ENCODE measurements at regions not wholly inside any gene's neighbourhood (a gene's known extent, or its start where the extent isn't known, plus 50 kb on each side); places are given as distances from the start of the nearest gene placed in this dataset.
A peak's percentile ranks its signal among the peaks of the same experiment; 100 is the strongest.

- POLR2A ChIA-PET (ENCODE audit: unreplicated experiment): no interaction called here
- Histone ChIP-seq H3F3A (ENCODE audit: low read length, unreplicated experiment) (no peaks in the 10 kb centered on the region), H3K27me3 (ENCODE audit: low read length) (no peaks in the 10 kb centered on the region), H3K4me3 (ENCODE audit: low read length) (no peak overlapping the region), H3K9ac (ENCODE audit: low read length) (no peak overlapping the region), H3K4me1 (ENCODE audit: insufficient read depth, low read length) (no peaks in the 10 kb centered on the region), H3K79me2 (ENCODE audit: low read length) (no peaks in the 10 kb centered on the region), H3K4me2 (ENCODE audit: low read length) (no peak overlapping the region), H4K20me1 (ENCODE audit: low read length) (no peaks in the 10 kb centered on the region), H3K27ac (ENCODE audit: low read length) (no peak overlapping the region), H3K9me2 (replicated peaks; ENCODE audit: low read length) (no peaks in the 10 kb centered on the region), H3K36me3 (ENCODE audit: low read depth, low read length) (no peaks in the 10 kb centered on the region), H2AFZ (ENCODE audit: low read length) (no peak overlapping the region), H3K9me3 (ENCODE audit: low read length) (no peaks in the 10 kb centered on the region)
- ATAC-seq (no peak), DNase-seq (peak; percentile 59)
- CTCF ChIA-PET: no interaction called here
- intact Hi-C loops (cut with micrococcal nuclease): no loop called here
- no TSS peak for BruUV-seq (replicated peaks)
- TF ChIP-seq EZH2phosphoT487 (IDR thresholded peaks at IDR 0.05; ENCODE audit: borderline replicate concordance, low read length) (no peak), CTCF (conservative IDR thresholded peaks at IDR 0.05; ENCODE audit: low read depth, low read length) (no peak), EZH2 (IDR thresholded peaks at IDR 0.05; ENCODE audit: low read length, unreplicated experiment) (no peak)
These were observed 1140.6 kb upstream of the LRRTM1 start for GRCh38 chr2:81445176-81445575.

GRCh38 chr2:81437456-81438000 is 1133.0 kb upstream of the LRRTM1 start:
- Histone ChIP-seq H3K9me2 (replicated peaks; ENCODE audit: low read length) (no peaks in the 10 kb centered on the region), H3K4me2 (ENCODE audit: low read length) (no peak overlapping the region), H3K36me3 (ENCODE audit: low read depth, low read length) (no peaks in the 10 kb centered on the region), H3K9ac (ENCODE audit: low read length) (no peak overlapping the region), H2AFZ (ENCODE audit: low read length) (no peak overlapping the region), H3K79me2 (ENCODE audit: low read length) (no peaks in the 10 kb centered on the region), H3K4me1 (ENCODE audit: insufficient read depth, low read length) (no peaks in the 10 kb centered on the region), H3K9me3 (ENCODE audit: low read length) (no peaks in the 10 kb centered on the region), H3K27ac (ENCODE audit: low read length) (no peak overlapping the region), H3K4me3 (ENCODE audit: low read length) (no peak overlapping the region), H3F3A (ENCODE audit: low read length, unreplicated experiment) (no peaks in the 10 kb centered on the region), H3K27me3 (ENCODE audit: low read length) (no peaks in the 10 kb centered on the region), H4K20me1 (ENCODE audit: low read length) (no peaks in the 10 kb centered on the region)
- ChIA-PET CTCF (no interaction called here), POLR2A (ENCODE audit: unreplicated experiment) (no interaction called here)
- DNase-seq (no peak), ATAC-seq (no peak)
- TF ChIP-seq EZH2phosphoT487 (IDR thresholded peaks at IDR 0.05; ENCODE audit: borderline replicate concordance, low read length) (no peak), EZH2 (IDR thresholded peaks at IDR 0.05; ENCODE audit: low read length, unreplicated experiment) (no peak), CTCF (conservative IDR thresholded peaks at IDR 0.05; ENCODE audit: low read depth, low read length) (no peak)
- BruUV-seq (replicated peaks): no TSS peak
- intact Hi-C loops (cut with micrococcal nuclease): no loop called here

GRCh38 chr2:81436256-81436655 is 1131.7 kb upstream of the LRRTM1 start:
- no peaks in the 10 kb centered on the region for H3K27me3 ChIP-seq (ENCODE audit: low read length)
- DNase-seq: peak; percentile 39
- no peak overlapping the region for H2AFZ ChIP-seq (ENCODE audit: low read length)
- BruUV-seq (replicated peaks): no TSS peak
- no peaks in the 10 kb centered on the region for H3K9me3 ChIP-seq (ENCODE audit: low read length)
- no peak for TF ChIP-seq EZH2phosphoT487 (IDR thresholded peaks at IDR 0.05; ENCODE audit: borderline replicate concordance, low read length)
- TF ChIP-seq CTCF (conservative IDR thresholded peaks at IDR 0.05; ENCODE audit: low read depth, low read length): no peak
- TF ChIP-seq EZH2 (IDR thresholded peaks at IDR 0.05; ENCODE audit: low read length, unreplicated experiment): no peak
- H3K79me2 ChIP-seq (ENCODE audit: low read length): no peaks in the 10 kb centered on the region
- no peak overlapping the region for H3K4me2 ChIP-seq (ENCODE audit: low read length)
- H3K9me2 ChIP-seq (replicated peaks; ENCODE audit: low read length): no peaks in the 10 kb centered on the region
- intact Hi-C loops (cut with micrococcal nuclease): no loop called here
- no peaks in the 10 kb centered on the region for H3K4me1 ChIP-seq (ENCODE audit: insufficient read depth, low read length)
- POLR2A ChIA-PET (ENCODE audit: unreplicated experiment): no interaction called here
- no peaks in the 10 kb centered on the region for H3F3A ChIP-seq (ENCODE audit: low read length, unreplicated experiment)
- H3K4me3 ChIP-seq (ENCODE audit: low read length): no peak overlapping the region
- H3K27ac ChIP-seq (ENCODE audit: low read length): no peak overlapping the region
- CTCF ChIA-PET: no interaction called here
- ATAC-seq: peak; percentile 61
- no peak overlapping the region for H3K9ac ChIP-seq (ENCODE audit: low read length)
- H4K20me1 ChIP-seq (ENCODE audit: low read length): no peaks in the 10 kb centered on the region
- H3K36me3 ChIP-seq (ENCODE audit: low read depth, low read length): no peaks in the 10 kb centered on the region
